Daoy (cell line): ENCODE measurements at regions not wholly inside any gene's neighbourhood (a gene's known extent, or its start where the extent isn't known, plus 50 kb on each side); places are given as distances from the start of the nearest gene placed in this dataset.
A peak's percentile ranks its signal among the peaks of the same experiment; 100 is the strongest.

ENCODE experiments used
- DNase-seq: peaks from one replicate; pipeline ENCODE4 v3.0.0-alpha.2; 2015; ENCODE audit warnings: low read depth

- DNase-seq, result no peak
These were observed 210.0 kb upstream of the LYZL1 start for GRCh38 chr10:29078919-29079318.

- no peak for DNase-seq
These were observed 207.6 kb upstream of the LYZL1 start for GRCh38 chr10:29081231-29081630.

- DNase-seq, result no peak
These were observed 206.8 kb upstream of the LYZL1 start for GRCh38 chr10:29081951-29082685.

GRCh38 chr10:29083096-29083495, 205.8 kb upstream of the LYZL1 start:
- no peak for DNase-seq

GRCh38 chr10:29084681-29085307, 204.1 kb upstream of the LYZL1 start:
- no peak for DNase-seq

- no peak for DNase-seq
These were observed 199.8 kb upstream of the LYZL1 start for GRCh38 chr10:29089091-29089490.

- DNase-seq, result no peak
These were observed 192.5 kb upstream of the LYZL1 start for GRCh38 chr10:29096303-29096824.

GRCh38 chr10:29098423-29098822, 190.4 kb upstream of the LYZL1 start:
- DNase-seq, result no peak

GRCh38 chr10:29099001-29099400, 189.9 kb upstream of the LYZL1 start:
- DNase-seq, result no peak

GRCh38 chr10:29099415-29099814, 189.5 kb upstream of the LYZL1 start:
- DNase-seq, result no peak

GRCh38 chr10:29100505-29100904, 188.4 kb upstream of the LYZL1 start:
- no peak for DNase-seq

GRCh38 chr10:29102233-29102632, 186.6 kb upstream of the LYZL1 start:
- DNase-seq, result no peak

- DNase-seq, result no peak
These were observed 186.2 kb upstream of the LYZL1 start for GRCh38 chr10:29102636-29103035.

GRCh38 chr10:29104661-29105399, 184.0 kb upstream of the LYZL1 start:
- no peak for DNase-seq

GRCh38 chr10:29105516-29106215, 183.2 kb upstream of the LYZL1 start:
- DNase-seq, result peak; percentile 72

GRCh38 chr10:29106287-29106686, 182.6 kb upstream of the LYZL1 start:
- no peak for DNase-seq

- DNase-seq, result no peak
These were observed 180.9 kb upstream of the LYZL1 start for GRCh38 chr10:29107866-29108498.

GRCh38 chr10:29109707-29110571, 178.9 kb upstream of the LYZL1 start:
- DNase-seq, result no peak

- peak; percentile 25 for DNase-seq
These were observed 175.8 kb upstream of the LYZL1 start for GRCh38 chr10:29112827-29113615.

GRCh38 chr10:29113616-29113945, 175.3 kb upstream of the LYZL1 start:
- DNase-seq, result no peak
